Prostate gland (tissue), 2 donors: ENCODE measurements at regions not wholly inside any gene's neighbourhood (a gene's known extent, or its start where the extent isn't known, plus 50 kb on each side); places are given as distances from the start of the nearest gene placed in this dataset.

Source experiments
- DNase-seq: peaks from one replicate; pipeline ENCODE4 v3.0.0-alpha.2; 2019; ENCODE audit warnings: low spot score
- H3K27ac ChIP-seq, 2 donors: fragments of 200-600 bp; sonication (generic); 2 replicates each; pipeline ENCODE4 v1.5.1; 2017 to 2019
- H3K27me3 ChIP-seq: fragments of 200-600 bp; sonication (generic); replicated peaks from 2 replicates; pipeline ENCODE4 v1.5.1; 2019; ENCODE audit not compliant: insufficient read depth
- H3K36me3 ChIP-seq, 2 donors: fragments of 200-600 bp; sonication (generic); 1 replicate in 1 of 2; 2 replicates in 1 of 2; pipeline versions ENCODE4 v1.5.1 to v1.8.1; 2017 to 2019
- H3K4me1 ChIP-seq: fragments of 200-600 bp; sonication (generic); replicated peaks from 2 replicates; pipeline ENCODE4 v1.5.1; 2019
- H3K4me3 ChIP-seq, 2 donors: fragments of 200-600 bp; sonication (generic); 2 replicates each; pipeline ENCODE4 v1.5.1; 2017 to 2019
- H3K9me3 ChIP-seq: fragments of 200-600 bp; sonication (generic); 2 replicates; pipeline ENCODE4 v1.5.1; 2017
- CTCF ChIP-seq, 4 experiments: fragments of 200-600 bp in 2 of 4; fragments of 450-650 bp in 2 of 4; sonication (generic) in 2 of 4; IDR thresholded peaks; 1 replicate in 3 of 4; 2 replicates in 1 of 4; pipeline ENCODE4 v1.5.1; 2016 to 2019; ENCODE audit warnings: antibody characterized with exemption in 4 of 4, mild to moderate bottlenecking in 2 of 4, moderate library complexity in 2 of 4
- POLR2A ChIP-seq: fragments of 450-650 bp; IDR thresholded peaks from one replicate; pipeline ENCODE4 v1.6.1; 2016; ENCODE audit warnings: antibody characterized with exemption, mild to moderate bottlenecking
- POLR2AphosphoS5 ChIP-seq: sonication (generic); formaldehyde crosslinking; IDR thresholded peaks from one replicate; pipeline ENCODE4 v1.6.1; 2017; ENCODE audit warnings: antibody characterized with exemption
- WGBS: methylation state at CpG from one replicate; pipeline ENCODE4 v1.1.5; 2018; 5-methylcytosine and 5-hydroxymethylcytosine counted together
- intact Hi-C: fragments of 100-400 bp; cut with DNase I; formaldehyde crosslinking; loops from one replicate; pipeline ENCODE4 v1.14.2; 2022

GRCh38 chr4:159828687-159829086, 725.8 kb downstream of the RAPGEF2 start:
- Histone ChIP-seq H3K36me3 (no peaks in the 10 kb centered on the region), H3K4me3 (no peak overlapping the region), H3K9me3 (no peaks in the 10 kb centered on the region), H3K27me3 (no peaks in the 10 kb centered on the region), H3K4me1 (no peaks in the 10 kb centered on the region), H3K27ac (no peak overlapping the region)
- TF ChIP-seq POLR2A (no peak), POLR2AphosphoS5 (no peak), CTCF (IDR thresholded peaks at IDR 0.05) (no peak)
- no peak for DNase-seq
- intact Hi-C loops = no loop called here
- WGBS = 27% methylated on average over 1 of the region's 1 CpG

- H3K27ac ChIP-seq = no peak overlapping the region
- DNase-seq = no peak
- no peaks in the 10 kb centered on the region for H3K36me3 ChIP-seq
- no peaks in the 10 kb centered on the region for H3K27me3 ChIP-seq
- intact Hi-C loops = no loop called here
- no peak for TF ChIP-seq CTCF (IDR thresholded peaks at IDR 0.05)
- TF ChIP-seq POLR2A = no peak
- TF ChIP-seq POLR2AphosphoS5 = no peak
- no peak overlapping the region for H3K4me3 ChIP-seq
- no peaks in the 10 kb centered on the region for H3K9me3 ChIP-seq
- no peaks in the 10 kb centered on the region for H3K4me1 ChIP-seq
- 19% methylated on average over 2 of the region's 2 CpGs for WGBS
Observed at GRCh38 chr4:159829184-159829583, 726.3 kb downstream of the RAPGEF2 start.

- intact Hi-C loops = no loop called here
- H3K27me3 ChIP-seq = no peaks in the 10 kb centered on the region
- no peaks in the 10 kb centered on the region for H3K4me1 ChIP-seq
- no peaks in the 10 kb centered on the region for H3K36me3 ChIP-seq
- no peak overlapping the region for H3K4me3 ChIP-seq
- no peak overlapping the region for H3K27ac ChIP-seq
- H3K9me3 ChIP-seq = no peaks in the 10 kb centered on the region
- DNase-seq = no peak
- TF ChIP-seq POLR2A (no peak), CTCF (IDR thresholded peaks at IDR 0.05) (no peak), POLR2AphosphoS5 (no peak)
- 80% methylated on average over 3 of the region's 3 CpGs for WGBS
Observed at GRCh38 chr4:159837071-159837470, 734.2 kb downstream of the RAPGEF2 start.

- intact Hi-C loops = no loop called here
- Histone ChIP-seq H3K27ac (no peak overlapping the region), H3K4me1 (no peaks in the 10 kb centered on the region), H3K27me3 (no peaks in the 10 kb centered on the region), H3K36me3 (no peaks in the 10 kb centered on the region), H3K4me3 (no peak overlapping the region), H3K9me3 (no peaks in the 10 kb centered on the region)
- TF ChIP-seq POLR2AphosphoS5 = no peak
- no peak for TF ChIP-seq CTCF (IDR thresholded peaks at IDR 0.05)
- no peak for TF ChIP-seq POLR2A
- WGBS = 72% methylated on average over 1 of the region's 1 CpG
- no peak for DNase-seq
Observed at GRCh38 chr4:159855731-159856130, 752.9 kb downstream of the RAPGEF2 start.

GRCh38 chr4:159856451-159856850, 753.6 kb downstream of the RAPGEF2 start:
- H3K4me1 ChIP-seq = no peaks in the 10 kb centered on the region
- TF ChIP-seq POLR2A (no peak), CTCF (IDR thresholded peaks at IDR 0.05) (no peak), POLR2AphosphoS5 (no peak)
- no peak for DNase-seq
- no peak overlapping the region for H3K27ac ChIP-seq
- intact Hi-C loops = no loop called here
- H3K4me3 ChIP-seq = no peak overlapping the region
- 39% methylated on average over 5 of the region's 5 CpGs for WGBS
- no peaks in the 10 kb centered on the region for H3K27me3 ChIP-seq
- no peaks in the 10 kb centered on the region for H3K36me3 ChIP-seq
- no peaks in the 10 kb centered on the region for H3K9me3 ChIP-seq
